BLaER1 (cell line): ENCODE measurements at regions not wholly inside any gene's neighbourhood (a gene's known extent, or its start where the extent isn't known, plus 50 kb on each side); places are given as distances from the start of the nearest gene placed in this dataset.
"Not testable (repeated sequence)": the region's sequence is repeated elsewhere in the genome, so short reads cannot be mapped to it uniquely, and the experiment has no call there.

Source experiments
- H3K27ac ChIP-seq: shearing (Covaris generic); formaldehyde crosslinking; 2 replicates; pipeline ENCODE4 v1.8.1; 2022
- H3K27me3 ChIP-seq: shearing (Covaris generic); formaldehyde crosslinking; 2 replicates; pipeline ENCODE4 v1.8.1; 2022
- H3K36me3 ChIP-seq: shearing (Covaris generic); formaldehyde crosslinking; 2 replicates; pipeline ENCODE4 v1.8.1; 2022
- H3K4me1 ChIP-seq: shearing (Covaris generic); formaldehyde crosslinking; 2 replicates; pipeline ENCODE4 v1.8.1; 2022
- H3K4me2 ChIP-seq: shearing (Covaris generic); formaldehyde crosslinking; 2 replicates; pipeline ENCODE4 v1.8.1; 2022
- H3K4me3 ChIP-seq: shearing (Covaris generic); formaldehyde crosslinking; 2 replicates; pipeline ENCODE4 v1.8.1; 2022
- H3K9ac ChIP-seq: shearing (Covaris generic); formaldehyde crosslinking; 2 replicates; pipeline ENCODE4 v1.8.1; 2022
- H3K9me3 ChIP-seq: shearing (Covaris generic); formaldehyde crosslinking; 2 replicates; pipeline ENCODE4 v1.8.1; 2022
- H4K20me1 ChIP-seq: shearing (Covaris generic); formaldehyde crosslinking; 2 replicates; pipeline ENCODE4 v1.8.1; 2022
- Cebpa-rat ChIP-seq: shearing (Covaris generic); IDR thresholded peaks from 2 replicates; pipeline ENCODE4 v1.8.1; 2022

DNA sequence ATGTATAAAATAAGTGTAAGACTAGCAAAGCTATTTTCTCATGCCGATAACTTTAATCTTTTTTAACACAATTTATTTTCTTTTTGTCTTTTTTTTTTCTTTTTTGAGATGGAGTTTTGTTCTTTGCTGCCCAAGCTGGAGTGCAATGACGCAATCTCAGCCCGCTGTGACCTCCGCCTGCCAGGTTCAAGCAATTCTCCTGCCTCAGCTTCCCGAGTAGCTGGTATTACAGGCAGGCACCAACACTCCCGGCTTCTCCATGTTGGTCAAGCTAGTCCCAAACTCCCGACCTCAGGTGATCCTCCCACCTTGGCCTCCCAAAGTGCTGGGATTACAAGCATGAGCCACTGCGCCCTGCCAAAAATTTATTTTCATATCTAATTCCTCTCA lies 164.2 kb upstream of the SLIT2 start:
- no peaks in the 10 kb centered on the region for H3K9me3 ChIP-seq
- 0 out of 2 replicates have a peak, but pooled peaks cover 4% of the 10 kb centered on the region for H3K4me1 ChIP-seq
- no peak overlapping the region for H3K9ac ChIP-seq
- no peaks in the 10 kb centered on the region for H3K27me3 ChIP-seq
- no peak overlapping the region for H3K27ac ChIP-seq
- H4K20me1 ChIP-seq = no peaks in the 10 kb centered on the region
- H3K36me3 ChIP-seq = no peaks in the 10 kb centered on the region
- H3K4me3 ChIP-seq = no peak overlapping the region
- no peak overlapping the region for H3K4me2 ChIP-seq
- 0 out of 2 replicates have a peak, but pooled peaks have one; percentile 8 for TF ChIP-seq Cebpa-rat

DNA sequence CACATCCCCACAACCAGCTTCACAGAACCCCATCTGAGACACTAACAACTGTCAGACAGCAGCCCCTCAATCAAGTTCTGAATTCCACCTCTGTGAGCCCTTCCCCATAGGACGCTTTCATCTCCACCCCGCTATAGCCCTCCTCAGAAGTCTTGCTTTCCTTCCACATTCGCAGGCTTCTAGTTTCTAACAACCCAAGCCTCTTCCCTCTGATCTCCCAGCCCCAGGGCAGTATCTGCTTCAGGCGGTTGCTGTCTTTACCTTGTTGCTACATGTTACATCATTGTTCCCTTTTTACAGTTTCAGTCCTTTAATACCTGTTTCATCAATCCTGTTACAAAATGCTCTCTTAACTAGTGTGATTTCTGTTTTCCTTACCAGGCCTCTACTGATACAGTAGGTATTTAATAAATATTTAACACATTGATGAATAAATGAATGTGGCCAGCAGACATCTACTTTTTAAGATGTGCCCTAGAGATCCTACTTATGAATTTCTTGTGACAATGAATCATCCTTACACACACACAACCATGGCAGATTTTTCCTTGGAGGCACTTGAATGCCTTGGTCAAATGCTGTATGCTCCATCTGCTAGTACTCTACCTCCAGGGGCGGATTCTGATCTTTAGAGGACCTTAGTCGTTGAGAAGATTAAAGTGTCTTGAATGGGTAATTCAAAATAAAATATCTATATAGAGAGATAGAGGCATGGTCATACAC lies 164.7 kb upstream of the SLIT2 start:
- no peak overlapping the region for H3K4me3 ChIP-seq
- H3K27me3 ChIP-seq = no peaks in the 10 kb centered on the region
- H3K4me2 ChIP-seq = no peak overlapping the region
- no peak overlapping the region for H3K9ac ChIP-seq
- no peaks in the 10 kb centered on the region for H3K9me3 ChIP-seq
- no peak overlapping the region for H3K27ac ChIP-seq
- H4K20me1 ChIP-seq = no peaks in the 10 kb centered on the region
- H3K4me1 ChIP-seq = 0 out of 2 replicates have a peak, but pooled peaks cover 4% of the 10 kb centered on the region
- no peaks in the 10 kb centered on the region for H3K36me3 ChIP-seq
- TF ChIP-seq Cebpa-rat = no peak

DNA sequence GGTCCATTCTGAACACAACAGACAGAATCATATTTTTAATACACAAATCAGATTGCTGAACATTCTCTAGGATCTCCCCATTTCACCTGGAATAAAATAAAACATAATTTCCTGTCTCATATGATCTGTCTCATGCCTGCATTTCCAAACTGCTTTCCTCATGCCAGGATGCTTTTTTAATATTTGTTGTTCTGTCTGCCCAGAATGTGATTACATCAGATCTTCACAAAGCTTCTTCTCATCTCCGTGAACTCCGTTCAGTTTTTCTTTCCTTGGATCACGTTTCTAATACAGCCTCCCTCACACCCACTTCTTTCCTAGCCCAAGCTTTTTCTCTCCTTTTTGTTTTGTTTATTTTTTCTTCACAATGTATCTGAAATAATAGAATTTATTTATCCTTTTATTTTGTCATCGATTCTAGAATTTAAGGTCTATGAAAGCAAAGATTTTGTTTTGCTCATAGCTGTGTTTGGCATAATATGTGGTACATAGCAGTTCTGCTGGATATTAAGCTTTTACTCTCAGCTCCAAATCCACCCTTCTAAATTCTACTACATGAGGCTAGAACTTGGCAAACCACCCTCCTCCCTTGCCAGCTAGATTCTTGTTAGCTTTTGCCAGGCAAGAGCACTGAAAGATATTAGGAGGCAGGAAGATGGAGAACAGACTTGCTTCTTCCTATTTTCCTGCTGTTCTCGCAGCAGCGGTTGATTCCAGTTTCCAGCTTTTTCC lies 165.5 kb upstream of the SLIT2 start:
- Histone ChIP-seq H3K9ac (no peak overlapping the region), H3K27ac (no peak overlapping the region), H3K4me2 (no peak overlapping the region), H4K20me1 (no peaks in the 10 kb centered on the region), H3K4me3 (no peak overlapping the region), H3K4me1 (no peaks in the 10 kb centered on the region), H3K9me3 (no peaks in the 10 kb centered on the region), H3K36me3 (no peaks in the 10 kb centered on the region), H3K27me3 (no peaks in the 10 kb centered on the region)
- TF ChIP-seq Cebpa-rat = no peak

DNA sequence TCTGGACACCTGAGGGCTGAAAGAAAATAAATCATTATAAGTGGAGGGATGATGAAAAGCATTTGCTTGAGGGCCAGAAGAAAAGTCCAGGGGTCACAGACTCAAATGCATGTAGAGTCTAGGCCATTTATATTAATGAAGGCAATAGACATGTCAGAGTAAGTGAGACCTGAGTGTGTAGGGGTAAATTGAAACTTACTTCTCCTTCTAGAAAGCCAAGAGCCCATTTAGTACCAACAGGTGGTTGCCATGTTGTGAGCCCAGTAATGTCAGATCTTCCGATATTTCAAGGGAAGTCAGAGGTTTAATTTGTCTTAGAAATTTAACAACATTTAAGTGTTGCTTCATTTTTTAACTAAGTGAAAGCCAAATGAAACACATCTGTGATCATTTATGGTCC lies 166.1 kb upstream of the SLIT2 start:
- no peak for TF ChIP-seq Cebpa-rat

DNA sequence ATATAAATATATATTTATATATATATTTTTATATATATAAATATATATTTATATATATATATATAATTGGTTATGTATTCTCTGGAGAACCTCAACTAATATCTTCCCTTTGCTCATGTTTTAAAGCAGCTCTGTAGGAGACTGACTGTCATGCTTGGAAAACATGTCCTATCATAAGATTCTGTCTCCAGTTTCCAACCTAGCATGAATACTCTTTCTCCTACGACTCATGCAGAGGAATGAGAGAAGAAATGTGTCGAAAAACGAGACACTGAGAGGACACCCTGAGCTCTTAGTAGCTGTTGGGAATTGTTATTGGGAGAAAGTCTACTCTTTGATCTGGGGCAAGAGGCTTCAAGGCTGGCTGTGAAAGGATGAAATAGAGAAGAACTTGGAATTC lies 166.5 kb upstream of the SLIT2 start:
- no peaks in the 10 kb centered on the region for H4K20me1 ChIP-seq
- TF ChIP-seq Cebpa-rat = no peak
- H3K9ac ChIP-seq = no peak overlapping the region
- no peak overlapping the region for H3K4me3 ChIP-seq
- H3K36me3 ChIP-seq = no peaks in the 10 kb centered on the region
- H3K27ac ChIP-seq = no peak overlapping the region
- no peaks in the 10 kb centered on the region for H3K27me3 ChIP-seq
- no peak overlapping the region for H3K4me2 ChIP-seq
- no peaks in the 10 kb centered on the region for H3K9me3 ChIP-seq
- no peaks in the 10 kb centered on the region for H3K4me1 ChIP-seq

More for the DNA sequence above, 166.1 kb upstream of the SLIT2 start:
- Histone ChIP-seq H3K4me2 (no peak overlapping the region), H3K9me3 (no peaks in the 10 kb centered on the region), H3K27me3 (no peaks in the 10 kb centered on the region), H3K9ac (no peak overlapping the region), H3K27ac (no peak overlapping the region), H3K36me3 (no peaks in the 10 kb centered on the region), H3K4me1 (no peaks in the 10 kb centered on the region), H3K4me3 (no peak overlapping the region), H4K20me1 (no peaks in the 10 kb centered on the region)

DNA sequence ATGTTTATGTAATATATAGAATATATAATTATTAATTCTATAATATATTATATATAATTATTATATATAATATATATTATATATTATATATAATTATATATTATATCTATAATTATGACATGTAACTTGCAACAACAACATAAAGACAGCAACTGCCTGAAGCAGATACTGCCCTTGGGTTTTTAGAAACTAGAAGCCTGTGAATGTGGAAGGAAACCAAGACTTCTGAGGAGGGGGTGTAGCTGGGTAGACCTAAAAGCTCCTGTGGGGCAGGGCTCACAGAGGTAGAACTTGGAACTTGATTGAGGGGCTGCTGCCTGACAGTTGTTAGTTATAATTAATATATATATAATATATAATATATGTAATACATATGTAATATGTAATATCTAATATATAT lies 167.2 kb upstream of the SLIT2 start:
- Histone ChIP-seq H3K27ac (no peak overlapping the region), H3K4me3 (no peak overlapping the region), H3K27me3 (no peaks in the 10 kb centered on the region), H3K9me3 (no peaks in the 10 kb centered on the region), H3K4me2 (no peak overlapping the region), H3K36me3 (no peaks in the 10 kb centered on the region), H3K9ac (no peak overlapping the region), H4K20me1 (no peaks in the 10 kb centered on the region), H3K4me1 (no peaks in the 10 kb centered on the region)
- TF ChIP-seq Cebpa-rat = no peak

DNA sequence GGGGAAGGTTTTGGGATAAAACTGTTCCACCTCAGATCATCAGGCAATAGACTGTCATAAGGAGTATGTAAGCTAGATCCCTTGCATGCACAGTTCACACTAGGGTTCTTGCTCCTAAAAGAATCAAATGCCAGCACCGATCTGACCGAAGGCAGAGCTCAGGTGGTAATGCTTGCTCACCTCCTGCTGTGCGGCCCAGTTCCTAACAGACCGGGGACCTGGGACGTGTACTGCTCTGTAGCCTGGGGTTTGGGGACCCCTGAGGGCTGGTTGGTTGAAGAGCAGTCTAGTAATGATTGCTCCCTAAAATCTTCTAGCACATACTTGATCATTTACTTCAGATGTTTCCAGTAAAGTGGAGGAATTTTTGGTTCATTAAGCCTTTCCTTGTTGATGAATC lies 173.1 kb upstream of the SLIT2 start:
- Histone ChIP-seq H3K4me2 (no peak overlapping the region), H3K4me1 (no peaks in the 10 kb centered on the region), H3K4me3 (no peak overlapping the region), H3K36me3 (no peaks in the 10 kb centered on the region), H3K9ac (no peak overlapping the region), H3K27ac (no peak overlapping the region), H4K20me1 (no peaks in the 10 kb centered on the region), H3K27me3 (no peaks in the 10 kb centered on the region), H3K9me3 (no peaks in the 10 kb centered on the region)
- TF ChIP-seq Cebpa-rat = no peak

DNA sequence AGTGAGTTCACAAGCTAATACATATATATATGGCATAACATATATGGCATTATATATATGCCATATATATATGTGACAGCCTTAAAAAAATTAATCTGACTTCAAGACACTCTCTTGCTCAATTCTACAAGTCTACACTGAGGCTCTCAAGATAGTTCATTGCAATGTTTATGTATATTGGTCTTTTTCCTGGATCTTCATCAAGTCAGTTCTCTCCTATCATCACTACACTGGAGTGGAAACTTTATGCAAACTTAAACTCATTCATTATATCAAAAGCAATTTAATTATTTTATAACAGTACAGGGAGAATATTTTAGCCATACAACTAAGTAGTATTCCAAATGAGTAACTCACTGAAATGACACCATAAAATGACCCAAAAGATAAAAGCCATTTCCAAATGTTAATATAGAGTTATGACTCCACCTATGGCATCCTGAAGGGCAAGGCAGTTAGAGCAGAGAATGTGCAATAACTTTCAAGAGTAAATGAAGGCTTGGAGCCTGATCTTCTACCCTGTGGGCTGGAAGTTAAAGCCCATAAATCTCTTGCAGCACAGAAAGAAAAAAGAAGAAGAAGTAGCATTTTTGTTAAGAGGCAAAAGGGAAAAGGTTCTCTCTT lies 176.3 kb upstream of the SLIT2 start:
- no peak overlapping the region for H3K9ac ChIP-seq
- H3K36me3 ChIP-seq = no peaks in the 10 kb centered on the region
- H3K4me2 ChIP-seq = no peak overlapping the region
- H3K27me3 ChIP-seq = no peaks in the 10 kb centered on the region
- no peaks in the 10 kb centered on the region for H4K20me1 ChIP-seq
- TF ChIP-seq Cebpa-rat = no peak
- H3K4me1 ChIP-seq = no peaks in the 10 kb centered on the region
- H3K27ac ChIP-seq = no peak overlapping the region
- no peak overlapping the region for H3K4me3 ChIP-seq
- no peaks in the 10 kb centered on the region for H3K9me3 ChIP-seq

DNA sequence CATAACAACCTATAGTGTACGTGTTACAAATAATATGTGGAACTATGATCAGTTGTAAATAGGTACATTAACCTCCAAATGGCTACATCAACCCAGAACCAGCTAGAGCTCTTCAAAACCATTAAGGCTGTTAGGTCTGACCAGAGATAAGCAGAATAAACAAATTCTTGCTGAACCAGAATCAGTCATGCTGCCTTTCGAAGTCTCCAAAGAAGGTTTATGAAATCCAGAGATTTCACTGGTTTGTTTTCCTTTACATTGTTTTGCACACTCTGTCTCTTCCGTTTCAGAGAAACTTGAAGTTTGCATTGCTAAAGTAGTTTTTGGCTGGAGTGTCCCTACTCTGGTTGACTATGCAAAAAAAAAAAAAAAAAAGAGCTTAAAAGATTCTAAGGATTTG lies 177.3 kb upstream of the SLIT2 start:
- Histone ChIP-seq H3K4me3 (no peak overlapping the region), H3K4me1 (no peaks in the 10 kb centered on the region), H3K27me3 (no peaks in the 10 kb centered on the region), H3K9ac (no peak overlapping the region), H3K27ac (no peak overlapping the region), H3K9me3 (no peaks in the 10 kb centered on the region), H3K4me2 (no peak overlapping the region), H3K36me3 (no peaks in the 10 kb centered on the region), H4K20me1 (no peaks in the 10 kb centered on the region)
- no peak for TF ChIP-seq Cebpa-rat

DNA sequence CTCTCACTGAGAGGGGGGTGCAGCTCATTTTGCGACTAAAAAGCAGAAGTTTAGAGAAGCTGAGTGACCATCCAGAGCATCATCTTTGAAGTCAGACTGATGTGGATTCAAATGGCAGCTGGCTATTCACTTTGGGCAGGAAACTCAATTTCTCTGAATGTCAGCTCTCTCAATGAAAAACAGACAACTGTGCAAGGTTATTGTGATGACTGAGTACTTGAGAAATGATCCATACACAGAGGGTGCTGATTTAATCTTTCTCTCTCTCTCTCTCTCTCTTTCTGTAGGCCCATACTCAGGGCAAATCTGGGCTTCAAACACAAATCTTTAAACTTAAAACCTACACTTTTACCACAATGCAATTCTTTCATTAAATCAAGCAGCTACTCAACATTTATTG lies 185.8 kb upstream of the SLIT2 start:
- H3K27ac ChIP-seq = no peak overlapping the region
- H3K36me3 ChIP-seq = no peaks in the 10 kb centered on the region
- no peak overlapping the region for H3K9ac ChIP-seq
- no peaks in the 10 kb centered on the region for H4K20me1 ChIP-seq
- no peak overlapping the region for H3K4me2 ChIP-seq
- H3K4me1 ChIP-seq = no peaks in the 10 kb centered on the region
- no peak for TF ChIP-seq Cebpa-rat
- H3K27me3 ChIP-seq = no peaks in the 10 kb centered on the region
- no peaks in the 10 kb centered on the region for H3K9me3 ChIP-seq
- H3K4me3 ChIP-seq = no peak overlapping the region

DNA sequence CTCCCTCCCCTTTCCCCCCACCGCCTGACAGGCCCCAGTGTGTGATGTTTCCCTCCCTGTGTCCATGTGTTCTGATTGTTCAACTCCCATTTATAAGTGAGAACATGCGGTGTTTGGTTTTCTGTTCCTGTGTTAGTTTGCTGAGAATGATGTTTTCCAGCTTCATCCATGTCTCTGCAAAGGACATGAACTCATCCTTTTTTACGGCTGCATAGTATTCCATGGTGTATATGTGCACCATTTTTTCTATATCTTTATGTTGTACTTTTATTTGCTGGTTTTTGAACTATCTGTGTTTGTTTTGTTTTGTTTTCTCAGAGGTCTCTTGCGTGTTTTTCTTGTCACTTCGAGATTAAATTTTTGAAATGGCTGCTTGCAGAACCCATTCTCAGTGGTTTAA lies 188.8 kb upstream of the SLIT2 start:
- H3K9ac ChIP-seq, H3K4me3 ChIP-seq, H3K4me1 ChIP-seq, H3K9me3 ChIP-seq, H4K20me1 ChIP-seq, H3K27me3 ChIP-seq, H3K36me3 ChIP-seq, H3K27ac ChIP-seq, H3K4me2 ChIP-seq: not testable (repeated sequence)
